HAP-1 (cell line): ENCODE measurements at regions not wholly inside any gene's neighbourhood (a gene's known extent, or its start where the extent isn't known, plus 50 kb on each side); places are given as distances from the start of the nearest gene placed in this dataset.
"Not testable (repeated sequence)": the region's sequence is repeated elsewhere in the genome, so short reads cannot be mapped to it uniquely, and the experiment has no call there.

Experiments
- DNase-seq, 2 experiments: peaks; one replicate each; pipeline ENCODE4 v3.0.0-alpha.2; 2016 to 2020; ENCODE audit warnings: low spot score in 2 of 2
- H3K27me3 ChIP-seq: fragments of 250-450 bp; sonication (Bioruptor Pico); 2 replicates; pipeline ENCODE4 v1.5.1; 2020; ENCODE audit warnings: low read depth, mild to moderate bottlenecking, moderate library complexity
- H3K36me3 ChIP-seq: fragments of 250-450 bp; sonication (Bioruptor Pico); replicated peaks from 2 replicates; pipeline ENCODE4 v1.5.1; 2020; ENCODE audit warnings: mild to moderate bottlenecking
- H3K4me1 ChIP-seq: fragments of 250-450 bp; sonication (Bioruptor Pico); 2 replicates; pipeline ENCODE4 v1.5.1; 2020; ENCODE audit warnings: mild to moderate bottlenecking
- H3K4me3 ChIP-seq: fragments of 250-450 bp; sonication (Bioruptor Pico); 2 replicates; pipeline ENCODE4 v1.5.1; 2020; ENCODE audit warnings: mild to moderate bottlenecking, moderate library complexity
- H3K9me3 ChIP-seq: fragments of 250-450 bp; sonication (Bioruptor Pico); 2 replicates; pipeline ENCODE4 v1.5.1; 2020; ENCODE audit warnings: mild to moderate bottlenecking, moderate library complexity
- in situ Hi-C: fragments of 300-500 bp; cut with MboI; formaldehyde crosslinking; loops from 3 replicates; pipeline ENCODE4 v1.14.3; 2020; ENCODE audit warnings: low sequenced_read_pairs, inconsistent platforms, mixed read lengths

DNA sequence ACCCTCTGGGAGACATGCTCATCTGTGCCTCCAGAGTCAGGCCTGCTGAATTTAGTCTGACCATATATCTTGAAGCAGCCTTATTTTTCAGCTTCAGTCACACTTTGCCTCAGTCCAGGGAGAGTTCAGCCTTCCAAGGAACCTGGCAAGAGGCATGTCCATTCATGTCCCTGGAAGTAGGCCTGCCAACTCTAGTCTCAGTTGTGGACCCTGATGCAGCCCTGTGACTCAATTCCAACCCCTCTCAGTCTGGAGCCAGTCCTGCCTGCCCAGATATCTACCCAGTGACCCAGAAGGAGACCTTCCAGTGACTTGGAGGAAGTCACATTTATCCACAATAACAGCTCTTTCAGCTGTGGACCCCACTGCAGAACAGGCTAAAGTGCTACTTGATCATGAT, 566.6 kb downstream of the TMEM135 start:
- Histone ChIP-seq H3K27me3 (no peaks in the 10 kb centered on the region), H3K4me1 (no peaks in the 10 kb centered on the region), H3K9me3 (no peaks in the 10 kb centered on the region), H3K4me3 (no peak overlapping the region), H3K36me3 (no peaks in the 10 kb centered on the region)
- DNase-seq, result no peak
- in situ Hi-C loops, result no loop called here

DNA sequence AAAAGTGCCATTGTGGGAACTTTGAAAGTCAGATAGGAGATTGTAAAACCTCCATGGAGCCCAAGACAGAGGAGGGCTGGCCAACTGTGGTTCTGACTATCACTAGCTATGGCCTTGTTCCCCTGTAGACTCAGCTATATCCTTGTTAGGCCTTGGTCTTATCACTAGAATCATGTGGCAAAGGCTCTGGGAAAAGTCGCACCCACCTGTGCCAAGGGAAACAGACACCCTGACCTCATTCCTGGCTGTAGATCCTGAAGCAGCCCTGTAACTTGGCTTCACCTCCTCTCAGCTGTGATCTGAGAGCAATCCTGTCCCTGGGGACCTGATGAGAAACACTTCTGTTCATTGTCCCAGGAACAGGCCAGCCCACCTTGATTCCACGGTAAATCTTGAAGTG, 566.2 kb downstream of the TMEM135 start:
- Histone ChIP-seq H3K27me3 (no peaks in the 10 kb centered on the region), H3K36me3 (no peaks in the 10 kb centered on the region), H3K4me3 (no peak overlapping the region), H3K9me3 (no peaks in the 10 kb centered on the region), H3K4me1 (no peaks in the 10 kb centered on the region)
- in situ Hi-C loops, result no loop called here
- no peak for DNase-seq

DNA sequence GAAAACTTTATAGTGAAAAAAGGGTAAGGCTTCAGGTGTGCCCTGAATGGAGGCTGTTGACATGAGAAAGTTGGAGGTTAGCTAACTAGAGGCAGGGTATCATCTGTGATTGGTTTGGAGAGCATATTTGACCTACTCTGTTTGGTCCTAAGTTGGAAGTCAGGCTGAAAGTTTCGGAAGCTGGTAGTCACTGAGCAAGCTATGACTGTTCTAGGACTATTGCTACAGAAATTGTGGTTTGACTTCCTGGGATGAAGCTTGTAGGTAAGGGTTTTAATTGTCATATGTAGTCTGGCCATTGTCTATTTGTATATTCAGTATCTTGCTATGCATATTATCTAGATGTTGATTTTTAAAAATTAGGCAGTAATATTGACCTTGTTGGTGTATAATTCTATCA, 565.0 kb downstream of the TMEM135 start:
- Histone ChIP-seq H3K27me3 (no peaks in the 10 kb centered on the region), H3K4me3 (no peak overlapping the region), H3K4me1 (no peaks in the 10 kb centered on the region), H3K9me3 (no peaks in the 10 kb centered on the region), H3K36me3 (no peaks in the 10 kb centered on the region)
- in situ Hi-C loops, result no loop called here
- DNase-seq, result no peak

DNA sequence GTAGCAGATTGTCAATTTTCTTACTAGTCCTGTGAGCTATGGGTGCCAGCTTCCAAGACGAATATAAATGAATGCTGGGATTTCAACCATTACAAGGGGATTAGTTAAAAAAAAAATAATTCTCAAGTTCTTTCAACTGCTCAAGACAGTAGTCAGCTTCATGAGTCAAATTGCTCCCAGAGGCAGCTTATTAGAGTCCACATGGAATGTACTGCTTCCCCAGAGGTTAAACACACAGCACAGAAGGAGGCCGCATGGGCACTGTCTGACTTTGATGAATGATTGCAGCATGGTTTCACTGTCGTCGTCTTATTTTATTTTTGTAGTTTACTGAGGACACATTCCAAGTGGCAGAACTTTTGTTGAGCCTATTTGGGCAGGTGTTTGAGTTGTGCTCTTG, 563.2 kb downstream of the TMEM135 start:
- DNase-seq, result no peak
- in situ Hi-C loops, result no loop called here

DNA sequence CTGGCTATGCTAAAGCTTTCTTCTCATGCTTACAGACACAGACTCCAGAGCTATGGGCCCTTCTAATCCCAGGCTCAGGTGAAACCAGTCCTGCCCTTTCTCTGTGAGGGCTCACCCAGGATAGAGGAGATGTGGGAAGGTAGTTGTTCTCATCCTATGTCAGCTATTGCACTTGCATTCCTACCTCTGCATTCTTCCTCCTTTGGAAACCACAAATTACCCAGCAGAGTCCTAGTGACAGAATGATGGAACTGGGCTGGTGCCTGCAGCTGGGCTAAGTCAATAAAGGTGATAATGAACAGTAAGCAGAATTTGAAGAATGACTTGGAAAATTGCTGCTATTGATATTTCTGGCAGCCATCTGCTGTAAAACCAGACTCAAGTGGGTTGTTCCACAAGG, 560.0 kb downstream of the TMEM135 start:
- no peak overlapping the region for H3K4me3 ChIP-seq
- no peak for DNase-seq
- in situ Hi-C loops, result no loop called here
- H3K9me3 ChIP-seq, result no peaks in the 10 kb centered on the region
- no peaks in the 10 kb centered on the region for H3K36me3 ChIP-seq
- no peaks in the 10 kb centered on the region for H3K27me3 ChIP-seq
- no peaks in the 10 kb centered on the region for H3K4me1 ChIP-seq

More for the DNA sequence above, 563.2 kb downstream of the TMEM135 start:
- no peaks in the 10 kb centered on the region for H3K9me3 ChIP-seq
- H3K4me3 ChIP-seq, result no peak overlapping the region
- H3K27me3 ChIP-seq, result no peaks in the 10 kb centered on the region
- no peaks in the 10 kb centered on the region for H3K36me3 ChIP-seq
- H3K4me1 ChIP-seq, result no peaks in the 10 kb centered on the region

DNA sequence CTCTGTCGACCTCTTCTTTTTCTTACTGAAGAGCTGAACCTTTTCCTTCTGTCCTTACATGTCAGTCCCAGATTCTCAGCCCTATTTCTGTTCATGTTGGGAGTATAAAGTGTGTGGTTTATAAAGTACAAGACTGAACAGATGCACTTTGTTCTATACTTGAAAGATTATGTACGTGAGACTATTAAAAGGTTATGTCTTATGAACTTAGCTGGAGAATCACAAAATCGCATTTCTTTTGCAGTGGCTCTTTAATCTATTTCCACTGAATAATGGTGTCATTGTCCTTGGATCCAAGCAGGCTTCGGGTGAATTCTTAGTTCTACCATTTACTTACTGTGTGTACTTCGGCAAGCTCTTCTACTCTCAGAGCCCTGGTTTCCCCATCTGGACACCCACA, 558.4 kb downstream of the TMEM135 start:
- DNase-seq, result no peak
- no peak overlapping the region for H3K4me3 ChIP-seq
- in situ Hi-C loops, result no loop called here

DNA sequence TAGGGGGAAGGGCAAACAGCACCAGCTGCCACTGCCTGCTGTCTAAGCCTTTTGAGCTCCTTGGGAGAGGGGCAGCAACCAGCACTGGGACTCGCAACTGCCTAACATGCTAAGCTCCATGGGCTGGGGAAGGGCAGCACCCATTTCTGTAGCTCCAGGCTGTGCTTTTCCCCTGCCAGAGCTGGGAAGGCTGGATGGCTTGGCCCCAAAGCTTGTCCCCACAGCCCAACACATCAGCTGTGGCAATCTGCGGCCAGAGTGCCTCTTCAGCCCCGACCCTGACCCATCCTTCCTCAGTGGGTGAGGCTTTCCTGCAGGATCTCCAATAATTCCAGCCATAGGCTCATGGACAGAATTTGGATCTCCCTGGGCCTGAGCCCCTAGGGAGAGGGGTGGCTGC, 551.3 kb downstream of the TMEM135 start:
- in situ Hi-C loops, result no loop called here
- DNase-seq, result no peak
- Histone ChIP-seq H3K27me3 (no peaks in the 10 kb centered on the region), H3K4me1 (no peaks in the 10 kb centered on the region), H3K4me3 (no peak overlapping the region), H3K9me3 (no peaks in the 10 kb centered on the region), H3K36me3 (no peaks in the 10 kb centered on the region)

More for the DNA sequence above, 558.4 kb downstream of the TMEM135 start:
- Histone ChIP-seq H3K4me1 (no peaks in the 10 kb centered on the region), H3K9me3 (no peaks in the 10 kb centered on the region), H3K27me3 (no peaks in the 10 kb centered on the region), H3K36me3 (no peaks in the 10 kb centered on the region)

DNA sequence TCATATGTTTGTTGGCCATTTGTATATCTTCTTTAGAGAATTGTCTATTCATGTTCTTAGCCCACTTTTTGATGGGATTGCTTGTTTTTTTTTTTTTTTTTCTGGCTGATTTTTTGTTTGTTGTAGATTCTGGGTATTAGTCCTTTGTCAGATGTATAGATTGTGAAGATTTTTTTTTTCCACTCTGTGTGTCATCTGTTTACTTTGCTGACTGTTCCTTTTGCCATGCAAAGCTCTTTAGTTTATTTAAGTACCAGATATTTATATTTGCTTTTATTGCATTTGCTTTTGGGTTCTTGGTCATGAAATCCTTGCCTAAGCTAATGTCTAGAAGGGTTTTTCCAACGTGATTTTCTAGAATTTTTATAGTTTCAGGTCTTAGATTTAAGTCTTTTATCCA, 547.9 kb downstream of the TMEM135 start:
- H3K9me3 ChIP-seq, result not testable (repeated sequence)

DNA sequence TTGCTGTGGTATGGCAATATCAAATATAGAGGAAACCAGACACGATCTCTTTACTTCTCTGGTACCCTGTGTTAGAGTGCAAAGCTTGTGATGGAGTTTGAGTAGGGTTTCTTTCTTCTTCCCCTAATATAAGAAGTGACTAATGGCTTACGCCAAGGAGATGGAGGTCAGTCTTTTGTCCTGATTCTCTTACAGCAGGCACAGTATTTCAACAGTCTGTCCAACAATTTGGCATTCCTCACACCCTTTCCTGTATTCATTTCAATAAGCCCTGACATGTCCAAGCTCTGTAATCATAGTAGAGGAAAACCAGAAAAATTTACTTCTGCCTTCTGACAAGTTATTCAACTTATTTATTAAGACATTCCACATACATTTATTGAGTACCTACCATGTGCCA, 546.2 kb downstream of the TMEM135 start:
- in situ Hi-C loops, result no loop called here
- Histone ChIP-seq H3K9me3 (no peaks in the 10 kb centered on the region), H3K36me3 (no peaks in the 10 kb centered on the region), H3K4me1 (no peaks in the 10 kb centered on the region), H3K27me3 (no peaks in the 10 kb centered on the region), H3K4me3 (no peak overlapping the region)
- no peak for DNase-seq

More for the DNA sequence above, 547.9 kb downstream of the TMEM135 start:
- in situ Hi-C loops, H3K4me1 ChIP-seq, DNase-seq, H3K4me3 ChIP-seq, H3K36me3 ChIP-seq, H3K27me3 ChIP-seq: not testable (repeated sequence)

DNA sequence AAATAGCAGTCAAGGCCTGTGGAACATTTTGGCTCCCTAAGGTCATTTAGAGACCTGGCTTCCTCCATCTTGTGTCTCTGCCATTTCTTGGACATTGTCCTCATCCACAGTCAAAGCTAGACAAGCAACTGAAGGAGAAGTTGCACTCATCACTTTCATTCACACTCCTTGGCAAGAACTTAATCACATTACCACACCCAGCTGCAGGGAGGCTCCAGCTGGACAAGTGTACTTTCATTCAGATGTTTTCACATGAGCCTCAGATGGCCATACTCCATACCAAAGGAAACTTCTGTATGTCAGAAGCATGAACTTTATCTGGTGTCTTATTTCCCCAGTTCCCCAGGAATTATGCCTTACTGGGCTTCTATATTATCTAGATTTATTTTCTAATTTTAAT, 537.4 kb downstream of the TMEM135 start:
- no peaks in the 10 kb centered on the region for H3K9me3 ChIP-seq
- H3K27me3 ChIP-seq, result no peaks in the 10 kb centered on the region
- H3K4me3 ChIP-seq, result no peak overlapping the region
- H3K4me1 ChIP-seq, result no peaks in the 10 kb centered on the region
- no peaks in the 10 kb centered on the region for H3K36me3 ChIP-seq
- in situ Hi-C loops, result no loop called here
- no peak for DNase-seq

DNA sequence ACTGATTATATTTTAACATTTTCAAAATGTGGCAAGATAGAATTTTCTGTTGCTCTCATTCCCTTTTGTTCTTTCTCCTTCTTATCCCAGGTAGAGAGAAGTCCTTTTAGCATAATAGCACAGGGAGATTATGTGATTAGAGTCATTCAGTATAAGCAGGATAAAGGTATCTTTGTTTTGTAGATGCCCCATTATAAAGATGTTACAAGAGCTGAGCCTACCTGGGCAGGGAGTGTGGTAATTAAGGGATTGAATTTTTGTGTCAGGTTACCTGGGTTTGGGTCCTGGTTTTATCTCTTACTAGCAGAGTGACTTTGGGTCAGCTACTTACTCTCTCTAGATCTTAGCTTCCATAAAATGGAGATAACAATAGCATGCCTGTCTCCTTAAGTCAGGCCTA, 536.5 kb downstream of the TMEM135 start:
- H3K4me3 ChIP-seq, result no peak overlapping the region

DNA sequence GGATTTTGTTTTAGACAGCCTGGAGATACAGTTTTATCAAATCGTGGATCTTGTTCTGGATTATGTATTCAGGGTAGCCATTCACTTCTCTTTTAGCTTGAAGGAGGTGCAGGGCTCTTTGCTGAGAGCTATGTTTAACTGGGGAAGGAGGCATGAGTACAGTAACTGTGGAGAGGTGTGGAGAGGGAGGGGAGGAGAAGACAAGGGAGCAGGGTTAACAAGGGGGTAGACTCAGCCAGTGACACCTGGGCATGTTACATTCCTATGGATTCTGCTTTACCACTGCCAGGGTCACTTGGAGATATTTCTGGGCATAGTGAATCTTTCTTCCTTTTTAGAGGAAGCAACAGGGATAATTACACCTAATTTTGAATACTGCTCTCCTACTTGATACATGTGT, 536.0 kb downstream of the TMEM135 start:
- Histone ChIP-seq H3K4me3 (no peak overlapping the region), H3K36me3 (no peaks in the 10 kb centered on the region), H3K27me3 (no peaks in the 10 kb centered on the region), H3K4me1 (no peaks in the 10 kb centered on the region), H3K9me3 (no peaks in the 10 kb centered on the region)
- no peak for DNase-seq
- in situ Hi-C loops, result no loop called here

More for the DNA sequence above, 536.5 kb downstream of the TMEM135 start:
- H3K4me1 ChIP-seq, result no peaks in the 10 kb centered on the region
- in situ Hi-C loops, result no loop called here
- H3K9me3 ChIP-seq, result no peaks in the 10 kb centered on the region
- DNase-seq, result no peak
- H3K27me3 ChIP-seq, result no peaks in the 10 kb centered on the region
- H3K36me3 ChIP-seq, result no peaks in the 10 kb centered on the region

DNA sequence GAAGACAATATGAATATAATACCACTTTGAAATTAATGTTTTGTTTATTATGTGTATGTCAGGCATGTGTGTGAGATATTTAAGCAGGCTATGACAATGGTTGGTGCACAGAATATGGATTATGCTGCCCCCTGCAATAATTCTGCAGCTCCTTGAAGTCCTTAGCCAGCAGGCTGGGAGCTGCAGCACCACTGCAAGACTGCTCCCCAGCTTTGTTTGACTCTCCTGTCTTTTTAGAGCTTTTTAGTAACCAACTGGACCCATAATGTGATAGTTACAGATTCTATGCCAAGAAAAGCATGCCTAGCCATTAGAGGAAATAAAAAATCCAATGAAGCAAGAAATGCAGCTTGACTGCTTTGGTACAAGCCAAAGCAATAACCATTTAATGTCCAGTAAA, 535.1 kb downstream of the TMEM135 start:
- H3K36me3 ChIP-seq, result no peaks in the 10 kb centered on the region
- H3K27me3 ChIP-seq, result no peaks in the 10 kb centered on the region
- H3K4me3 ChIP-seq, result no peak overlapping the region
- H3K9me3 ChIP-seq, result no peaks in the 10 kb centered on the region
- in situ Hi-C loops, result no loop called here
- DNase-seq, result no peak
- H3K4me1 ChIP-seq, result no peaks in the 10 kb centered on the region

DNA sequence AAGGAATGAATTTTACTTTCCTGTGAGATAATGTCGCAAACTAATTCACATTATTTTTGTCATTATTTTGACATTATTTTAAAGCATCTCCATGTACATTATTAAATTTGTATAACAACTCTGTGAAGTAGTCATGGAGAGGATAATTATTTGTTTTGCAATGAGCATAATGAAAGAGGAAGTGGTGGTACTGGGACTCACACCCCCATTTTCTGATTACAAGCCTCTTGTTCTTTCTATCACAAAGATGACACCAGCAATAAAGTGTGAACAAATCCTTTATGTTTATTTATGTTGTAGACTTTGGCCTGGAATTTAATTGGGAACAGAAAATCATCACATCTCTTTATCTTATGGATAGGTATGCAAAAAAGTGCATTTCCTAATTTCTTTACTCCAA, 522.6 kb downstream of the TMEM135 start:
- no peaks in the 10 kb centered on the region for H3K27me3 ChIP-seq
- H3K4me1 ChIP-seq, result no peaks in the 10 kb centered on the region
- in situ Hi-C loops, result no loop called here
- no peaks in the 10 kb centered on the region for H3K36me3 ChIP-seq
- no peaks in the 10 kb centered on the region for H3K9me3 ChIP-seq
- no peak overlapping the region for H3K4me3 ChIP-seq
- no peak for DNase-seq

DNA sequence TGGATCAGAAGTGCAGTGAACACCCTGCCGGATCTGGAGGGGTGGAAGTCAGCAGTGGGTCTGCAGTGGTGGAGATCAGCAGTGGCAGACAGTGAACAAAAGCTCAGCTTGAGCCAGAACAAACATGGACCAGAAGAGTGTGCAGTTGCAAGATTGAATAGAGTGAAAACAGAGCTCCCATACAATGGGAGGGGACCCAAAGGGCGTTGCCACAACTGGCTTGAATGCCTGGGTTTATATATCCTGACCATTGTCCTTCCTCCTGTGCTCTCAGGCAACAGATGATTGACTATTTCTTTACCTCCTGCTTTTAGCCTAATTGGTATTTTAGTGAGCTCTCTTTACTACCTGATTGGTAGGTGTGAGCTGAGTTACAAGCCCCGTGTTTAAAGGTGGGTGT, 522.1 kb downstream of the TMEM135 start:
- in situ Hi-C loops, H3K36me3 ChIP-seq, H3K4me1 ChIP-seq, H3K4me3 ChIP-seq, H3K9me3 ChIP-seq, H3K27me3 ChIP-seq, DNase-seq: not testable (repeated sequence)
